Epithelial cell of prostate (primary cell): ENCODE measurements at regions not wholly inside any gene's neighbourhood (a gene's known extent, or its start where the extent isn't known, plus 50 kb on each side); places are given as distances from the start of the nearest gene placed in this dataset.
"Not testable (repeated sequence)": the region's sequence is repeated elsewhere in the genome, so short reads cannot be mapped to it uniquely, and the experiment has no call there.

ENCODE experiments used
- DNase-seq: peaks from one replicate; pipeline ENCODE4 v3.0.0-alpha.2; 2011; ENCODE audit warnings: low read depth, low spot score
- H3K27ac ChIP-seq: fragments of 450-650 bp; 2 replicates; pipeline ENCODE4 v1.5.1; 2017; ENCODE audit warnings: mild to moderate bottlenecking

DNA sequence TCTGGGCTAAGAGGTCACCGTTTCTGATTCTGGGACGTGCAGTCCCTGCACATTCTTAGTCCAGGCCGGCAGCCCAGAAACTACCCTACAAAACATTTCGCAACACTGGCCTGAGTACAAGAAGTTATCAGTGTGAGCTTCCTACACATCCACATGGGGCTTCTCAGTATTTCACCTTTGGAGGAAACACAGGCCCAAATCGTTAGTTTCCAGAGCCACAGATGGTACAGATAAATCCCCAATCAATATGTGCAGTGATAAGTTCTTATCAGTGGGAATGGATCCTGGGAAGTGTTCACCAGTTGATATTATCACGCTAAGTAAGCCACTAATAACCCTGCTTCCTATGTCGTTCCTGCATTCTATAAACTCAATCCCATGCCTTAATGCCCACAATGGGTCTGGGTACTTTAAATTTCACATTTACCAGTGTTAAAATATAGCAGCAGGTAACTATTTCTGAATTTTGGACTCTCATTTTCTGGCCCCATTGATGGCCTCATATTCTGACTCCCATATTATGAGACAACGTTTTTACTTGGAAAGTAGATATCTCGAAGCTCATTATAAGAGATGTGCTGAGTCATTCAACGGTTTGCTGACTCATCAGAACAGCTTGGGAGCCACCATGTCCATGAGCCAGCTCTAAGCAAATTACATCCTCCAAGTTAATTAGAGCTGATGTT is 370.2 kb upstream of the MAF start:
- DNase-seq, result no peak
- H3K27ac ChIP-seq, result no peak overlapping the region

DNA sequence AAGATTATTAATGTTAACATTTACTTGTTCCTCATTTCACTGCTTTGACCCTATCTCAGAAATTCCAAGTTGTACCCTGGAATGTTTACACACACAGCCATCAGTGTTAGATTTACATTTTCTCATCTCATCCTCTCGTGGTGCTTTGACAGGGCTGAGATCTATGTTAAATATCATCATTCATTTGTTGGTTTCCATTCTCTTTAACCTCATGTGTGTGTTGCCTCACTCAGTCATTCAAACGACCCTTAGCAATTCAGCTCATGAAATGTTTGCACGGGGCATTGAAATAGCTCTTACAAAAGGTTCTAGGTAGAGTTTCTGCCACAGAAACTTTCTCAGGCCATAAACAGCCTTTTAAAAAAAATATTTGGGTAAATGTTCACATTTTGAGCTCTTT is 369.6 kb upstream of the MAF start:
- DNase-seq, result no peak
- H3K27ac ChIP-seq, result no peak overlapping the region

DNA sequence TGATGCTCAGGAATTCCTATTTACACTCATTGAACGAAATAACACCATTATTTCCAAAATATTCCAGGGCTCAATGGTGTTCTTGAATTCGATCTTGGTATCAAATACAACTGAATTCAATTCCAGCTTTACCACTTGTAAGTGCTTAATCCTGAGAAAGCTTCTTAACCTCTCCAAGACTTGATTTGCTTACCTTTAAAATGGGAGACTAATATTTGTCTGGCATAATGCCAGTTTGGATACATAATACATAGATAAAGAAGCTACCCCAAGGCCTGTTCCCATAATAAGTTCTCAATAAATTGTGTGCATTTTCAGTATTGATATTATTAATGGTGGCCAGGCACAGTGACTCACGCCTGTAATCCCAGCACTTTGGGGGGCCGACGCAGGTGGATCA is 368.9 kb upstream of the MAF start:
- no peak overlapping the region for H3K27ac ChIP-seq
- no peak for DNase-seq

DNA sequence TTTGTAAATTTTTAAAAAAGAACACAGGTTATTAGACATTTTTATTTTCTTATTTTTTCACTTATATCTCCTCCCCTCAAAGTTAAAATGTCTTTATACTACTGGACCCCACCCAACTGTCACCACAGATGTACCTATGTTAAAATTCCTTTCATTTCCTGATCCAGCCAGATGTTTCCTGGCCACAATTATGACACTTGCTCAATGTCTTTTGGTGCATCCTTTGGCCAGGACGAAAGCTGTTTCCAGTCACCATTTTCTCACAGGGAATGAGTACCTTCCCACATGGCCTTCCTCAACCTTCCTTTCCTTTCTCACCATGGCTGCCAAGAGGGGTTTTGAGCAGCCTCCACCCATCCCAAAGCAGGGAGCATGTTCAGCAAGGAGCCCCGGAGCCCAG is 365.7 kb upstream of the MAF start:
- H3K27ac ChIP-seq, result no peak overlapping the region
- DNase-seq, result no peak

DNA sequence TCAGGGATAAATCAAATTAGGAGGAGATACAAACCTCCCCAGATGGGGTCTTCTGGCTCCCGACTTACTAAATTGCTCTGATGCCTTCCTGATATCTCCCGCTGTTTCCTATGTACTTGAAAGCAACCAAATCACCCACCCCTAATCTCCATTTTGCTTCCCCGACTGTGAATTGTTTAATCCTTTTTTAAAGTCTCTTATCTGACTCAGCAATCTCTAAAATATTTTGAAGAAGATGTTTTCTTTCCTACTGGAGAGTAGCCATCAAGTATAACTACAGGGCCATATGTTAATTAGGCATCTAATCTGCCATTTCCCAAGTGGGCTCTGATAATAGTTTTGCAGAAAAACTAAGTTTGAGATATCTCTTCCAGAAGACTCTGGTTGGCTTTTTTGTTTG is 365.2 kb upstream of the MAF start:
- no peak overlapping the region for H3K27ac ChIP-seq

DNA sequence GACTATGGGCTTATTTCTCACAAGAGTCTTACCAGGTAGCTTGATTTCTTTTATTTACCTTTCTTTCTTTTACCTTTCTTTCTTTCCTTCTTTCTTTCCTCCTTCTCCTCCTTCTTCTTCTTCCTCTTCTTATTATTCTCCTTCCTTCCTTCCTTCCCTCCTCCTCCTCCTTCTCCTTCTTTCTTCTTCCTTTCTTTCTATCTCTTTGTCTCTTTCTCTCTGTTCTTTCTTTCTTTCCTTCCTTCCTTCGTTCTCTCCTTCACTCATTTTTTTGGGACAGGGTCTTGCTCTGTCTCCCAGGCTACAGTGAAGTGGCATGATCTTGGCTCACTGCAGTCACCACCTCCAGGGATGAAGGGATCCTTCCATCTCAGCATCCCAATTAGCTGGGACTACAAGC is 363.6 kb upstream of the MAF start:
- no peak for DNase-seq
- no peak overlapping the region for H3K27ac ChIP-seq

More for the DNA sequence above, 365.2 kb upstream of the MAF start:
- DNase-seq, result no peak

DNA sequence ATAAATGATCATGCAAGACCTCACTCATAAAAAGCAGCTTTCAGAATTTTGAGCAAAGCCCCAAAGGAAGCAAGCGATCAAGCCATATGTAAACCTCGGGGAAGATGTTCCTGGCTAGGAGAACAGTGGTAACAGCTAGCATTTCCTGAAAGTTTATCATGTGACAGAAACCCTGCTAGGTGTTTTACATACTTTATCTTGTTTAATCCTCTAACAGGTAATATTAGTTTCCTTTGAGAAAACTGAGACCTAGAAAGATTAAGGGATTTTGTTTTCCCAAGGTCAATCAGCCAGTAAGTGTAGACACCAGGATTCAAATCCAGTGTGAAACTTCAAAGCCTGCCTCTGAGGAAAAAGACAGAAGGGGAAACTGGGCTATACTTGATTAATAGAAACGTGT is 362.4 kb upstream of the MAF start:
- no peak for DNase-seq
- H3K27ac ChIP-seq, result no peak overlapping the region

DNA sequence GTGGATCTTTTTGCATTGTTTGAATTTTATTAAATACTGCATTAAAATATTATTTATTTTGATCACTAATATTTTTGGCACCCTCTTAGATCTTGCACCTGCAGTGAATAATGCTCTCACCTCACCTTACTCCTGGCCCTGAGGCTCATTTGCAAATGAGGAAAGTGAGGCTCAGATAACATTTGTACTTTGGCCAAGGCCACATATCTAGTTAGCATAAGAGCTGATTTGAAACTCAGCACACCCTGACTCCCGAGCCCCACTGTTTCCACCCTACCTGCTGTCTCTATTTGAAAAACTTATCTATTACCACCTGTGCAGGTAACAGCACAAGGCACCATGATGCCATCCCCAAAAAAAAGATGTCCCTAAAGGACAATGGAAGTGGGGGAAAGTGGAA is 358.7 kb upstream of the MAF start:
- DNase-seq, result no peak
- H3K27ac ChIP-seq, result no peak overlapping the region

DNA sequence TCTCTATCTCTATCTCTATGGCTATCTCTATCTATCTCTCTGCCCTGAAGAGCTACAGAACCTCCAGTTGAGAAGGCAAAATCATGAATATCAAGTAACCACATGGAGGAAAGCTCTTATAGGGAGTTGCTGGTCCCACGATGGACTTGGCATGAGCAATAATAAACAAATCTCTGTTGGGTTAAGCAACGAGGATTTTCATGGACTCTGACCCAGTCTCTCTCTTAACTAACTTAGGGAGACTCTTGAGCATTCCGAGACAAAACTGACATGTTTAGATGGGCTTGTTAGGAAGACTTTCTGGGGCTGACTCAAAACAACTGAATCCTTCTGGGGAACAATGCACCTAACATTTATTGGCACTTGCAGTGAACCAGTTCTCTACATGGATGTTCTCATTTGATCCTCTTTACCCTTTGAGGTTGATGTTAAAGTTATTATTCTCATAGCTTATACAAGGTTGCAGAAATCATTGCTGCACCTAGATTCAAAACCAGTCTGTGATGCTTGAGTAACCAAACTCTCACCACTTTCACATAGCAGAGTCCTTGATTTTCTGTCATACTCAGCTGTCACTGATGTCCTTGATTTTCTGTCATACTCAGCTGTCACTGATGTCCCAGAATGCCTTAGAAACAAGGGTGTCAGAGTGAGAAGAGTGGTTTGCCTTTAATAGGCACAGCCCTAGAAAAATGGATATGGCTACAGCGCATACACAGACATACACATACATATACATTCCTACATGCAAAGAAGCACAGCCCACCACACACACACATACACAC is 354.6 kb upstream of the MAF start:
- H3K27ac ChIP-seq, result no peak overlapping the region
- DNase-seq, result no peak

DNA sequence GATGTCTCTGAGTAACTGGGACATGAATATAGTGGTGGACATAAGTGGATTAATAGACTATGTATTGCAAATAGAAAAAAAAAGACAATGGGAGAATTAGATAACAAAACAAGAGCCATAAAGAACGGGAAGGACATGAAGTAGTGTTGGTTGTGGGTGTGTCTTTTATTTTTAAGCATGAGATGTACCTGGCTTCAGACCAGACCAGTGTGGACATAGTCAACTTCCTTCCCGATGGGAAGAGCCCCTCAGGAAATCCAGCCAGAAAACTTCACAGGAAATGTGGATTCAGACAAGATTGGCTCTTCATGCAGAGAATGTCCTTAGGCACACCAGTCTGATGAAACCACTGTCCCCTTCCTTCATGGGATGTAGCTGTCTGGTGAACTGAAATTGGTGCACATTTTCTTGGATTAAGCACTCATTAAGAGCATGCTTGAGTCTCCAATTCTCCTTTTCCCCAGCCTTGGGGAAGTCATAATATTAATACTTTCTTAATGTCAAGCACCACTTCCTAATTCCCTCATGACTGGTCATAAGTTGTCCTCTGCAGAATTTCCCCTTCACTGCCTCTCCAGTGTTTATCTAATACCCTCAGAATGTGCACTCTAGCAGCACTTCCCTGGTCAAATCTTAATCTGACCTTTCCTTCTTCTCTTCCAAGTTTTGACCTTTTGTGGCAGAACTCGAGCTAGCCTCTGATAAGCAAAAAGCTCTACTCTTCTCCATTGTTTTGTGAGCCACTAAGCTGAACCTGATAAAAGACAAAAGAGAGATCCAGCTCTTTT is 350.6 kb upstream of the MAF start:
- H3K27ac ChIP-seq, result no peak overlapping the region
- DNase-seq, result no peak

DNA sequence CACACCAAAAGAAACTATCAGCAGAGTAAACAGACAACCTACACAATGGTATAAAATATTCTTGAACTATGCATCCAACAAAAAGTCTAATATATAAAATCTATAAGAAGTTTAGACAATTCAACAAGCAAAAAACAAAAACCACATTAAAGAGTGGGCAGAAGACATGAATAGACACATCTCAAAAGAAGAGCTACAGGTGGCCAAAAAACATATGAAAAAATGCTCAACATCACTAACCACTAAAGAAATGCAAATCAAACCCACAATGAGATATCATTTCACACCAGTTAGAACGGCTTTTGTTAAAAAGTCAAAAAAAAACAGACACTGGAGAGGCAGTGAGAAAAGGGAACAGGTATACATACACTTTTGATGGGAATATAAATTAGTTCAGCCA is 348.9 kb upstream of the MAF start:
- H3K27ac ChIP-seq, result no peak overlapping the region
- DNase-seq, result no peak

DNA sequence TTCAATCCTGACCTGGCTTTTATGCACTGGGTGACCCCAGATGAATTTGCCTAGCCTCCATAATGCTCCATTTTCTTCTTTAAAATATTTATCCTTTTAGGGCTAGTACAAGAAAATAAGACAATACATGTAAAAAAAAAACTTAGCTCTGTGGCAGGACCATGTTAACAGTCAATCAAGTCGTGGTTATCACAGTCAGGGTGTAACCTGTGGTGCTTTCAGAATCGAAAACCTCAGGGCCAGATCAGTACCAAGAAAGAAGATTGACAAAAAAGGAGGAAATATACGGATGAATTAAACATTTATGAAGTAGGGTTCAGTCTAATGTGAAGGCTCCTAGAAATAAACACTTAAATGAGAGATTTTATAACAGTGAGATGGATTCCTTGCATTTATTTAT is 347.2 kb upstream of the MAF start:
- no peak for DNase-seq
- H3K27ac ChIP-seq, result no peak overlapping the region

DNA sequence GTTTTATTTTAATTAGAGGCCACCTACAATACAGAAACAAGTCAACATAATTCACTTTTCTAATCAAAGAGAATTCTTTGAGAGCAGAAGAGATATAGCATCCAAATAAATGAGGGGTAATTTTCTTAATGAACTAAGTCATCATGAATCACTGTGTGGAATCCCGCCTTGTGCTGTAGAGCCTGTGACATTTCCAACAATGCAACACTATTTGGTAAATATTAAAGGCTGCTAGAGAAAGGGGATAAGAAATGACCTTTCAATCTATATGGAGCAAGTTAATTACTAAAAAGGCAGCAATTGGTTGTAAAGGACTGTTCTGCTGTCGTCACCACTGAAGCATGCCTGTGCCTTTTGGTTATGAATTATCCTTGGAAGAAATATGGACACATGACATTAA is 345.7 kb upstream of the MAF start:
- no peak overlapping the region for H3K27ac ChIP-seq
- DNase-seq, result no peak

DNA sequence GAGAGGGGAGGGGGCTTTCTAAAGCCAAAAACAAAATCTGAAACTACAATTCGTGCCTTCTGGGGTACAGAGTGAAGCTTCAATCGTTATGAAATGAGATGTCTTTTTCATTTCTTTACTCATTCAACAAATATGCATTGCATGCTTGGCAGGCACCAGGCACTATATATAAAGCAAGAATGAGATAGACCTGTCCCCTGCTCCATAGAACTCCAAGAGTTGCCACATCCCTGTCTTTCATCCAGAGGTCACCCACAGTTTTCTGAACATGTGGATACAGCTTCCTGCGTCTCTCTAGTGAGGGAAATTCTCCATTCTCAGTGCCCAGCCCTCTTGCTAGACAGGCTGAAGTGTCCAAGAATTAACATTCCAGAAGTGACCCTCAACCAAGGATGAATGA is 343.2 kb upstream of the MAF start:
- H3K27ac ChIP-seq, result no peak overlapping the region
- DNase-seq, result no peak

DNA sequence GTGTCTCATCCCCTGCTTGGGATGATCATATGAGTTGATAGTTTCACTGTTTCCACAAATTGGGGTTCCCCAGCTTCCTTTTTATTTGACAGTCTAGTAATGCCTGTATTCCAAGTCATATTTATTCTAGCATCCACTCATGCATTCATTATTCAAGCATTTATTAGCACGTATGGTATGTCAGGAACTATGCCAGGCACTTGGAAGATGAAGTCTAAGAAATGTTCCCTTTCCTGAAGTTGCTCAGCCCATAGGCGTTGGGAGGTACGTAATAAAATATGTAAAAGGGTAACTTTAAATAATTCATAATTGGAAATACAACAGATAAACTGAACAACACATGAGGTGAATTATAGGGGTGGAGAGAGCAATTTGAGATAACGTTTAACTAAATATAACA is 338.0 kb upstream of the MAF start:
- H3K27ac ChIP-seq, result no peak overlapping the region
- no peak for DNase-seq

DNA sequence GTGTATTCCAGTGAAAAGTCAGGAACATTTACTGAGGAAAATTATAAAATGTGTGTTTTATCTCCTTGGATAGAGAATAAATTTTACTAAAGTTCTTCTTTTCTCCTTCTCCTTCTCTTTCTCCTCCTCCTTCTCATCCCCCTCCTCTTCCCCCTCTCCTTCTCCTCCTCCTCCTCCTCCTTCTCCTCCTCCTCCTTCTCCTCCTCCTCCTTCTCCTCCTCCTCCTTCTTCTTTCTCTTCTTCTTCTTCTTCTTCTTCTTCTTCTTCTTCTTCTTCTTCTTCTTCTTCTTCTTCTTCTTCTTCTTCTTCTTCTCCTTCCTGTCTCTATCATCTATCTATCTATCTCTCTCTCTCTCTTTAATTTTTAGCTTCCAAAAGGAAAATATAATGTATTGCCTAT is 337.1 kb upstream of the MAF start:
- not testable (repeated sequence) for DNase-seq, H3K27ac ChIP-seq

DNA sequence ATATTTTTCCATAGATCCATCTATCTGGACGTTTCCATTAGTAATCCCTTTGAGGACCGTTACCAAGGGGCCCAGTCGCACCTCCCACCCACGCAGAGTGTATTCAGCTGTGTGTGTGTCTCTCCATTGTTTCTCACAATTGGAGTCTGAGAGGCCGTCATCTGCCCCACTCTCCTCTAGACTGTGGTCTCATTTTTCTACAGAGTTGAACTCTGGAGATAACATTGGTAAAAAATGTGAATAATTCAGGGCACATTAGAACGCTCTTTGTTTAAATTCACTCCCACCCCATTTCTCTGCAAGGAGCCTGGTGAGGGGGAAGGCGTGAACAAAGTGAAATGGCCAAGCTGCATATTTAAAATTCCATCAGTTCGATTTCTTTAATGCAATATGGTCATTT is 333.1 kb upstream of the MAF start:
- H3K27ac ChIP-seq, result no peak overlapping the region
- DNase-seq, result no peak

DNA sequence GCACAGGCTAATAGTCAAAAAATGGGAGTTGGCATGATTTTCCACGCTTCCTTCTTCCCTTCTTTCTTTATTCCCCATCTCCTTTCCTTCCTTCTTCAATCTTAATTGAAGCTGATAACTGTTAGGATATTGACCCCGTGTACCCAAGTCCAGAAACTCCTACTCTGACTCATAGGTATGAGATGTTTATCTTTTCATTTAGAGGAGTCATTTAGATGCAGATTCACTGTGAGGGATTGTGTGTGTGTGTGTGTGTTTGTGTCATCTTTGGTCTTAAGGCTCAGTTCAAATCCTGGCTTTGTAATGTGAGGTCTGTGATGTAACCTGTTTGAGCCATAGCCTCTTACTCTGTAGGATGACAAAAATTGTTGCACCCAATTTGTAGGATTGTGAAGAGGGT is 332.0 kb upstream of the MAF start:
- peak; percentile 27 for DNase-seq

DNA sequence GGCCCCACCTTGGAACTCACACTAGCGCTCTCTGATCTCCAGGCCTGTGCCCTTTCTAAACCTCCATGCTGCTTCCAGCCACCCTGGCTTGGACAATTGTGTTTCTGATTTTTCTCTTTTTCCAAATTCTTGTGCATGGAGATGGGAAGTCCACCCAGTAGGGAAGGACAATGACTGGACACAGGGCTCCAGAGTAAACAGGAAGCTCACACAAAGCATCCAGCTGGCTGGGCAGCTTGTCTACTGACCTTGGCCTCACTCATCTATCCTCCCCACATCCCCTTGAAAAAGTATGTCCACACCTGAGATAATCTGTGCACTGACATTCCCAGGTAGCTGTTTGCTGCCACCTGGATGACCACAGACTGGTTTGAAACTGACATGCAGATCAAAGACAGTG is 331.2 kb upstream of the MAF start:
- no peak overlapping the region for H3K27ac ChIP-seq

More for the DNA sequence above, 332.0 kb upstream of the MAF start:
- H3K27ac ChIP-seq, result no peak overlapping the region

DNA sequence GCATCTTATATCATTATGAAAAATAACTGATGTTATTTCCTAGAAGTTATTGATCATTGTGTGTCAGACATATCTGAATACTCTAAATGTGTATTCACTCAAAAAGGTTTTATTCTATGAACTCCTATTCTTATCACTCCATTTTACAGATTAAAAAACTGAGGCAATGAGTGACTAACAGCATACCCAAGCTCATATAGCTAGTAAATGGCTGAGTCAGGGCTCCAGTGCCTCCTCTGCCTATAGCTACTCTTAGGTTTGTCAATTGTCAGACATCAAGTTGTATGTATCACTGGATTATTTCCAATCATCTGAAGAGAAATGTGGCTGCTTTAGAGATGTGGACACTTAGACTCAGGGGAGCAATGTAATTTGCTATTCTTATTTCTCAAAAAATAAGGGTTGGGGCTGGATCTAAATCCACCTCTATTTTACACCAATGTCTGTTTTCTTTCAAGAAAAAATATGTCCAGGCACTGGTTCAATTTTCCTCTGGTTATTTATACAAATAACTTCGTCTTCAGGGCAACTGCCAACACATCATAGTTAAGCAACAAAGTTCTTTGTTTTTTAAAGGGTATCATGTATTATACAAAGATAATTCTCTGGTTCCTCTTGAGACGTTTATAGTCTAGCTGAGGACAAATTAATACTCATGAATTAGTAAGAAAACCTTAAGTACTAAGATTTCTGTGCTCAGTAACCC is 328.9 kb upstream of the MAF start:
- H3K27ac ChIP-seq, result no peak overlapping the region
- DNase-seq, result no peak

More for the DNA sequence above, 331.2 kb upstream of the MAF start:
- no peak for DNase-seq
